HEK293 (cell line): ENCODE measurements at regions not wholly inside any gene's neighbourhood (a gene's known extent, or its start where the extent isn't known, plus 50 kb on each side); places are given as distances from the start of the nearest gene placed in this dataset.
"Not testable (repeated sequence)": the region's sequence is repeated elsewhere in the genome, so short reads cannot be mapped to it uniquely, and the experiment has no call there.

ENCODE experiments used
- CTCF ChIA-PET: fragments of 350-600 bp; formaldehyde crosslinking; extraction: SDS; loops from one replicate; lab custom pipeline; 2021; ENCODE audit warnings: antibody characterized with exemption; lab: Yijun Ruan, JAX
- POLR2A ChIA-PET: fragments of 300-600 bp; formaldehyde crosslinking; extraction: SDS; loops from one replicate; lab custom pipeline; 2020; ENCODE audit warnings: antibody characterized with exemption, inconsistent platforms; lab: Yijun Ruan, JAX
- H3K27ac ChIP-seq: fragments of 200-500 bp; sonication (Bioruptor generic); 2 replicates; pipeline ENCODE4 v1.5.1; 2014; ENCODE audit warnings: low read depth, low read length, control low read depth, inconsistent platforms; ENCODE audit errors: extremely low read depth
- H3K36me3 ChIP-seq, 2 experiments: fragments of 200-500 bp in 1 of 2; sonication (Bioruptor generic) in 1 of 2; 1 replicate in 1 of 2; 2 replicates in 1 of 2; pipeline ENCODE4 v1.5.1; 2014 to 2017; ENCODE audit warnings: inconsistent platforms in 2 of 2, low read length in 2 of 2; ENCODE audit not compliant: control insufficient read depth in 2 of 2, insufficient read depth in 1 of 2
- H3K4me1 ChIP-seq: fragments of 200-500 bp; sonication (Bioruptor generic); 2 replicates; pipeline ENCODE4 v1.5.1; 2014; ENCODE audit warnings: mild to moderate bottlenecking, low read length, inconsistent platforms; ENCODE audit not compliant: control insufficient read depth, insufficient read depth
- H3K4me3 ChIP-seq: 2 replicates; pipeline ENCODE4 v1.5.1; 2011; ENCODE audit warnings: low read depth, mild to moderate bottlenecking, control low read depth, low read length, moderate library complexity
- H3K9me3 ChIP-seq: fragments of 200-500 bp; sonication (Bioruptor generic); 2 replicates; pipeline ENCODE4 v1.5.1; 2014; ENCODE audit warnings: low read depth, low read length, inconsistent platforms; ENCODE audit not compliant: control insufficient read depth, insufficient read depth
- EGR2 ChIP-seq: fragments of 450-650 bp; formaldehyde crosslinking; IDR thresholded peaks from 2 replicates; pipeline ENCODE4 v1.5.1; 2016; ENCODE audit warnings: low read depth, missing biosample characterization, missing genetic modification characterization
- HOXD13 ChIP-seq: sonication (generic); formaldehyde crosslinking; IDR thresholded peaks from 2 replicates; pipeline ENCODE4 v1.8.0; 2022; ENCODE audit warnings: missing genetic modification reagents, borderline replicate concordance
- IKZF3 ChIP-seq: fragments of 450-650 bp; IDR thresholded peaks from 2 replicates; pipeline ENCODE4 v1.5.0; 2018; ENCODE audit warnings: missing biosample characterization, mild to moderate bottlenecking, missing genetic modification characterization, moderate library complexity
- KLF16 ChIP-seq: fragments of 450-650 bp; formaldehyde crosslinking; IDR thresholded peaks from 2 replicates; pipeline ENCODE4 v1.5.1; 2017; ENCODE audit warnings: missing biosample characterization, missing genetic modification characterization
- KLF17 ChIP-seq: fragments of 450-650 bp; formaldehyde crosslinking; IDR thresholded peaks from 2 replicates; pipeline ENCODE4 v1.5.1; 2016; ENCODE audit warnings: missing biosample characterization, missing genetic modification characterization
- KLF7 ChIP-seq: fragments of 450-650 bp; formaldehyde crosslinking; IDR thresholded peaks from 2 replicates; pipeline ENCODE4 v1.5.1; 2016; ENCODE audit warnings: missing biosample characterization, missing genetic modification characterization, borderline replicate concordance
- SP3 ChIP-seq: fragments of 450-650 bp; formaldehyde crosslinking; IDR thresholded peaks from 2 replicates; pipeline ENCODE4 v1.5.1; 2016; ENCODE audit warnings: missing biosample characterization, missing genetic modification characterization
- ZBTB44 ChIP-seq: fragments of 450-650 bp; IDR thresholded peaks from 2 replicates; pipeline ENCODE4 v1.5.1; 2018; ENCODE audit warnings: missing biosample characterization, mild to moderate bottlenecking, missing genetic modification characterization
- ZBTB8A ChIP-seq: fragments of 450-650 bp; formaldehyde crosslinking; IDR thresholded peaks from 2 replicates; pipeline ENCODE4 v1.5.1; 2016; ENCODE audit warnings: missing biosample characterization, missing genetic modification characterization
- ZFP69B ChIP-seq: fragments of 450-650 bp; formaldehyde crosslinking; IDR thresholded peaks from 2 replicates; pipeline ENCODE4 v1.5.1; 2016; ENCODE audit warnings: missing biosample characterization, missing genetic modification characterization
- ZNF133 ChIP-seq: fragments of 450-650 bp; formaldehyde crosslinking; IDR thresholded peaks from 2 replicates; pipeline ENCODE4 v1.5.1; 2016; ENCODE audit warnings: missing biosample characterization, missing genetic modification characterization
- ZNF157 ChIP-seq: fragments of 450-650 bp; formaldehyde crosslinking; IDR thresholded peaks from 2 replicates; pipeline ENCODE4 v1.5.1; 2016; ENCODE audit warnings: missing biosample characterization, missing genetic modification characterization
- ZNF26 ChIP-seq: fragments of 450-650 bp; formaldehyde crosslinking; IDR thresholded peaks from 2 replicates; pipeline ENCODE4 v1.5.1; 2016; ENCODE audit warnings: missing biosample characterization, missing genetic modification characterization
- ZNF350 ChIP-seq: fragments of 450-650 bp; formaldehyde crosslinking; IDR thresholded peaks from 2 replicates; pipeline ENCODE4 v1.5.0; 2017; ENCODE audit warnings: missing biosample characterization, mild to moderate bottlenecking, missing genetic modification characterization
- ZNF394 ChIP-seq: fragments of 450-650 bp; formaldehyde crosslinking; IDR thresholded peaks from 2 replicates; pipeline ENCODE4 v1.5.1; 2016; ENCODE audit warnings: missing biosample characterization, missing genetic modification characterization, mild to moderate bottlenecking, moderate library complexity, borderline replicate concordance
- ZNF558 ChIP-seq: fragments of 450-650 bp; formaldehyde crosslinking; IDR thresholded peaks from 2 replicates; pipeline ENCODE4 v1.5.1; 2016; ENCODE audit warnings: missing biosample characterization, missing genetic modification characterization
- ZNF658 ChIP-seq: fragments of 450-650 bp; formaldehyde crosslinking; IDR thresholded peaks from 2 replicates; pipeline ENCODE4; 2016; ENCODE audit warnings: missing biosample characterization, missing genetic modification characterization
- ZNF830 ChIP-seq: fragments of 450-650 bp; IDR thresholded peaks from 2 replicates; pipeline ENCODE4 v1.5.0; 2018; ENCODE audit warnings: missing biosample characterization, missing genetic modification characterization, low read depth, mild to moderate bottlenecking, moderate library complexity
- ZNF843 ChIP-seq: fragments of 450-650 bp; formaldehyde crosslinking; IDR thresholded peaks from 2 replicates; pipeline ENCODE4 v1.5.1; 2016; ENCODE audit warnings: missing biosample characterization, missing genetic modification characterization
- ZSCAN23 ChIP-seq: fragments of 450-650 bp; formaldehyde crosslinking; IDR thresholded peaks from 2 replicates; pipeline ENCODE4 v1.5.1; 2016; ENCODE audit warnings: missing biosample characterization, missing genetic modification characterization

GRCh38 chr1:29798699-29799566 is 562.6 kb downstream of the PTPRU start:
- H3K4me1 ChIP-seq, result no peaks in the 10 kb centered on the region
- no peak for TF ChIP-seq SP3 (tag by site-specific recombination)
- no peak for TF ChIP-seq ZNF830
- no peak for TF ChIP-seq ZNF26 (tag by site-specific recombination)
- TF ChIP-seq ZNF843 (tag by site-specific recombination), result no peak
- no peak for TF ChIP-seq ZNF558 (tag by site-specific recombination)
- no peak for TF ChIP-seq ZBTB44 (tag by site-specific recombination)
- TF ChIP-seq HOXD13 (CRISPR knock-in tag), result no peak
- TF ChIP-seq IKZF3 (tag by site-specific recombination), result no peak
- TF ChIP-seq ZNF350, result no peak
- TF ChIP-seq ZSCAN23 (tag by site-specific recombination), result no peak
- no peak for TF ChIP-seq KLF16
- no peak for TF ChIP-seq ZBTB8A (tag by site-specific recombination)
- no peak for TF ChIP-seq KLF7
- no peak for TF ChIP-seq ZNF133 (tag by site-specific recombination)
- TF ChIP-seq ZFP69B (tag by site-specific recombination), result no peak
- no peak for TF ChIP-seq KLF17 (tag by site-specific recombination)
- TF ChIP-seq ZNF394, result no peak
- no peak for TF ChIP-seq EGR2
- no peak for TF ChIP-seq ZNF658
- H3K9me3 ChIP-seq, result no peaks in the 10 kb centered on the region
- ChIA-PET CTCF (no interaction called here), POLR2A (no interaction called here)
- H3K4me3 ChIP-seq, result no peak overlapping the region
- no peaks in the 10 kb centered on the region for H3K36me3 ChIP-seq
- no peak overlapping the region for H3K27ac ChIP-seq

- POLR2A ChIA-PET, H3K4me3 ChIP-seq, CTCF ChIA-PET, H3K27ac ChIP-seq, H3K9me3 ChIP-seq, H3K4me1 ChIP-seq, H3K36me3 ChIP-seq: not testable (repeated sequence)
- peak; percentile 93 for TF ChIP-seq ZNF157 (tag by site-specific recombination)
Observed at GRCh38 chr1:29797125-29797524, 560.8 kb downstream of the PTPRU start.
